Activated CD8-positive, alpha-beta memory T cell treated with anti-CD3 and anti-CD28 coated beads, Interleukin-2, amount 50 U/mL, for 48 hours (primary cell): ENCODE measurements at regions not wholly inside any gene's neighbourhood (a gene's known extent, or its start where the extent isn't known, plus 50 kb on each side); places are given as distances from the start of the nearest gene placed in this dataset.

Experiments used
- DNase-seq: peaks from one replicate; pipeline ENCODE4 v3.0.0-alpha.2; 2020

- DNase-seq = peak; percentile 38
Measured at GRCh38 chr6:43965628-43966373, 161.5 kb downstream of the MRPL14 start.

GRCh38 chr6:43964659-43965570, 162.3 kb downstream of the MRPL14 start:
- peak; percentile 40 for DNase-seq

GRCh38 chr6:43963877-43964658, 163.2 kb downstream of the MRPL14 start:
- peak; percentile 36 for DNase-seq

GRCh38 chr6:43963203-43963602, 164.0 kb downstream of the MRPL14 start:
- DNase-seq = no peak

- DNase-seq = no peak
Measured at GRCh38 chr6:43962458-43962857, 164.8 kb downstream of the MRPL14 start.

- no peak for DNase-seq
Measured at GRCh38 chr6:43957273-43957672, 170.0 kb downstream of the MRPL14 start.

- no peak for DNase-seq
Measured at GRCh38 chr6:43956478-43956877, 170.8 kb downstream of the MRPL14 start.

GRCh38 chr6:43954311-43955131, 172.7 kb downstream of the MRPL14 start:
- peak; percentile 37 for DNase-seq

- DNase-seq = peak; percentile 46
Measured at GRCh38 chr6:43953794-43954310, 173.4 kb downstream of the MRPL14 start.

GRCh38 chr6:43953256-43953655, 174.0 kb downstream of the MRPL14 start:
- peak; percentile 39 for DNase-seq

- peak; percentile 52 for DNase-seq
Measured at GRCh38 chr6:43952746-43953145, 174.5 kb downstream of the MRPL14 start.

GRCh38 chr6:43951756-43952675, 175.2 kb downstream of the MRPL14 start:
- DNase-seq = no peak

- peak; percentile 54 for DNase-seq
Measured at GRCh38 chr6:43951063-43951755, 176.0 kb downstream of the MRPL14 start.

- peak; percentile 39 for DNase-seq
Measured at GRCh38 chr6:43950731-43951062, 176.6 kb downstream of the MRPL14 start.

GRCh38 chr6:43950051-43950605, 177.1 kb downstream of the MRPL14 start:
- peak; percentile 29 for DNase-seq

GRCh38 chr6:43949551-43949991, 177.7 kb downstream of the MRPL14 start:
- peak; percentile 22 for DNase-seq

- DNase-seq = peak; percentile 23
Measured at GRCh38 chr6:43948527-43949485, 178.4 kb downstream of the MRPL14 start.

GRCh38 chr6:43947860-43948259, 177.8 kb downstream of the VEGFA start:
- peak; percentile 17 for DNase-seq
